NCI-H2081 (cell line): ENCODE measurements at regions not wholly inside any gene's neighbourhood (a gene's known extent, or its start where the extent isn't known, plus 50 kb on each side); places are given as distances from the start of the nearest gene placed in this dataset.

Experiments
- DNase-seq, 2 experiments: peaks; one replicate each; lab custom pipeline; 2025; lab: John Stamatoyannopoulos, UW

DNA sequence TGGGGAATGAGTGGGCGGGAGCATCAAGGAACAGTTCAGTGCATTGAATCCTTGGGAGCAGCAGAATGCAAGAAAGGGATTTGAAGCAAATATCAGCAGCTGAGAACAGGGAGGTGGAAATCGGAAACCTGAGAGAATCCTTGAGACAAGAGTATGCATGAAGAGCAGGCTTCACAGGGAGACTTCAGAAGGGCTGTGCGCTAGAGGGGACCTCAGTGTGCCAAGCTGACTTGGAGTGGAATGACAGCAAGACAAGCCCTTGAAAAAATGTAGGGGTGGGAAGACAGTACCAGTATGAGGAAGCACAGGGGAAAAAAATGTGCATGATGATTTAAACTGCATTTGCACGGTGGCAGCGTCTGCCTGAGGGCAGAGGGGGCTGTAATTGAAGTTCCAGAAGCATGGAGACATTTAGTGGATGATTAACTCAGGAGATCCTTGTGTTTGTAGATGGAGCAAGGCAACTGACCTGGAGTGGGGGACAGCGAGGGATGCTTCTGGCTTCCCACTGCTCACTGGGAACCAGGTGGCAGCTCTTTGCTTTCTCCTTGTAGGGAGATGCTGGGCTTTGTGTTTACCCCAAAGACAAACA lies 204.9 kb upstream of the PLET1 start:
- no peak for DNase-seq

DNA sequence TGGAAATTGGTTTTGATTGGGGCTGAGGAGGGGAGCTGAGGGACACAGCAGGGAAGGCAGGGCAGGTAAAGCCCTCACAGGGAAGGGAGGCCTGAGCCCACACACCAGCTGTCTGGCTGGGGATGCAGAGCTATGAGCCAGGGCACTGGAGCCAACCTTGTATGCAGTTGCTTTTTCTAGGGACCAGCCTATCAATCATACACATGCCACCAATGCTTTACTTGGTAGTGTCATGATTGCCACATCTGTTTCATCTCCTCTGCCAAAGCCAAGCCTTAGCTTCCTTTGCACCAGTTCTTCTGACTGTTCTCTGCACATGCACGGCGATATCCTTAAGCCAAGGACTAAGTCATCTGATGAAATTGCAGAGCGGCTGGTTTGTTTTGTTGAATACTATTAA lies 207.1 kb upstream of the PLET1 start:
- no peak for DNase-seq

DNA sequence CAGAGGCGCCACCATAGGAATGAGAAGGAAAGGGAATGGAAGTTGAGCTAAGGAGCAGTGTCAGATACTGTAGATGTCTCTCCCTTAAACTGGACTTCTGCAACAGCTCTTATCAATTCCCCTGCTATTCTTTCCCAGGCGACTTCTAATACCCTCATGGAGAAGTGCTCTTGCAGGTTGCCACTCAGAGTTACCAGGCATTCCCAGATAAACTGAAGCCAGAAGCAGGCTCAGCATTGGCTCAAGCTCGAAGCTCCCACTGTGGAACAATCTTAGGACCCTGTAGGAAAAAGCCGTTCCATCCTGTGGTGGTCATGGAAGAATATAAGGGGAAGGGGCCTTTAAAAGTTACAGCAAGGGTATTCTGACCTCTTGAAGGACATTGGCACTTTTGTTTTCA lies 208.7 kb upstream of the PLET1 start:
- no peak for DNase-seq

DNA sequence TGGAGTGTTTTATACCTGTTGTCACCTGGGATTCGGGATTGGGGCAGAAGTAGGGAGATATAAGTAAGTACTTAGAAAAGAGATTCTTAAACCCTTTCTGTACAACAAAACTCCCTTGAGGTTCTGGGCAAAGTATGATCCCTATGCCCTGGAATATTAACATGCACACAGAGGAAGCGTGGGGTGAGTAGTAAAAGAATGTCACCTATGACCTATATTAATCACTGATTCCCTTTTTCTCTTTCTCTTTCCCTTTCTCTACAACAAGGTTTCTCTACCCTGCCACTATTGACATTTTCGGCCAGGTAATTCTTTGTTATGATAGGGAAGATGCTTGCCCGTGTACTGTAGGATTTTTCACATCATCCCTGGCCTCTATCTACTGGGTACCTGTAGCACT lies 209.7 kb upstream of the PLET1 start:
- no peak for DNase-seq

DNA sequence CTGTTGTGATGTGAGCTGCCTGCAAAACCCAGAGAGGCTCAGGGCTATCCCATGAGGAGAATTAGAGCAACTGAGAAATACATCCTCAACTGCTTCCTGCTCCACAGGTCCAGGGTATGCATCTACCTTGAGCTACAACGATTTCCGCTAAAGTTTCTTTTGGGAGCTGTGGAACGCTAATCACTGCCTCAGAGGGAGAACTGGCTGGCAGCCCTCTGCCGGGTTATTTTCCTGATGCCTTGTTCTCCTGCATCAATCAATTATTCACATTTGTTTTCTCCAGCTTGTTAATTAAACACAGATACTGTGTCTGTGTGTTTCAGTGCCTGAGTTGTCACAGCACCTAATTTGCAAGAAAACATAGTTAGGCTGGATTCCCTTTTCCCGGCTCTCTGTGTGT lies 211.1 kb upstream of the PLET1 start:
- no peak for DNase-seq

DNA sequence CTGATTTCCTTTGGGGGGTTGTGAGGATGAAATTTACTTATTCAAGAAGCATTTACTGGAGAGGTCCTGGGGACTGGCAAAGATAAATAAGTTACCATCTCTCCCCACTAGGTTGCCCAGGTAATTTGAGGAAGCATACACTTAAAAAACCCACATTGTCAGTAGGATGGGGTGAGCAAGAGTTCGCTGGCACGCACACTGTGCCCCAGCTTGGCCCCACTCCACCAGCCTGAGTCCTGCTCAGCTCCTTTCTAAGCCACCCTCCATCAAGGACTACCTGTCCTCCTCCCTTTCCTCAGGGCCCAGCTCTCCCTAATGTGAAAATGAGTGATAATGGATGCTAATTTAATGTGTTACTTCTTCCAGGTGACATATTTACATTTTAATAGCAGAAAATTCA lies 216.5 kb upstream of the PLET1 start:
- DNase-seq = peak; percentile 9 to 77

DNA sequence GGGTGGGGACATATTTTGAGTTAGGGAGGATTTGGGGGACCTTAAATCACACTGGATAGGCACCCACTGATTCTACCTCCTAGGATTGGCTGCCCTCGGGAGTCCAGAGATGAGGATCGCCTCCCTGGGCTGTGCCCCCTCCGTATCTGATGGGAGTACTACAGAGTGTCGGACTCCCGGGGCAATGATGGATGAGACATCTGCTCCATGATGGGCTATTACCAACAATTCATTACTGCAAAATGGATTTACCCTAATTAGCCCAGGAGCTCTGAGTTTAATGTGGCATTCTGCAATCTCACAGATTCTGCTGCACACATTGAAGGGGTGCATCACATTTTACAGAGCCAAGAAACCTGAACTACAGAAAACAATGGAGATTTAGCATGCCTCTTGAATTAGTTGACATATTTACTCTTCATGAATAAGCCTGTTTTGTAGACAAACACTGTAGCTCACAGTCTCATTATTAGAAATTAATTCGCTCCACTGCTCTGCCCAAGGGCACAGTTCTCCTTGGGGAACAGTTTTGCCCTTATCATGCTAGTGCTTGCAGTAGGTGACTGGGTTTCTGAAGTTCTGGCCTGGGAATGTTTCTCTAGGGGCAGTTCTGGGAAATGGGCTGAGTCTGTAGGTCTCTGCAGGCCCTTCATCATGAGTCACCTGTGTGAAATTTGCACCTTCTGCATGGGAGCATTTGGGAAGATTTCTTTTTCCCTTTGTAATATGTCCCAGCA lies 217.1 kb upstream of the PLET1 start:
- DNase-seq = peak; percentile 36 to 76

DNA sequence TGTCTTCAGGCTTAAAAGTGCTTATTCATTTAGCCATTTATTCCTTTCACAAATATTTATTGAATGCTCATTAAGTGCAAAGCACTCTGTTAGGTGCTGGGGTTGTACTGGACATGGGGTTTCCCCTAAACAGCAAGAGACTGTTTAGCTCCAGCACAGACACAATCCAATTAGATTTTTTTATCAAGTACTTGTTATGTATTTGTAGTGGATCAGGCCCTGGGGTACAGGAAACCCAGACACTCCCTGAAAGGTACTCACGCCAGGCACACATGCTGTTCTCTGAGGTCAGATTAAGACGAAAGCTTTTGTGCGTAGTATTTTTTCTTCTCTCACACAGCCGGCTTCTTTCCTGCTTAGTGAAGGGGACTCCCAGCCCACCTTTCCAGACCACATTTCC lies 218.1 kb upstream of the PLET1 start:
- peak in 1 of 2 experiments; percentile 11 for DNase-seq

DNA sequence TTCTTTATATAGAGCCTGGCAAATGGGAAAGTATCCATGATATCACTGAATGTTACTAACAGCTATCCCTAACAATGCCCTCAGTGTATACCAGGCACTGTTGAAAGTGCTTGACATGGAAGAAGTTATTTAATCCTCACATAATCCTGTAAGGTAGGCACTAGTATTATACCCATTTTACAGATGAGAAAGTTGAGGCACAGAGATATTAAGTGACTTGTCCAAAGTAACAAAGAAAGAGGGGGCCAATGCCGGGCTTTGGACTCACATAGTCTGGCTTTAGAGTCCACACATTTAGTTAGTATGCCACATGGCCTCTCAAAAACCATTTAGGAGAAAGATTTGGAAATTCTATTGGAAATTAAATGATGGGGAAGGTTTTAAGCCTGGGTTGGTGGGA lies 220.8 kb upstream of the PLET1 start:
- no peak for DNase-seq

DNA sequence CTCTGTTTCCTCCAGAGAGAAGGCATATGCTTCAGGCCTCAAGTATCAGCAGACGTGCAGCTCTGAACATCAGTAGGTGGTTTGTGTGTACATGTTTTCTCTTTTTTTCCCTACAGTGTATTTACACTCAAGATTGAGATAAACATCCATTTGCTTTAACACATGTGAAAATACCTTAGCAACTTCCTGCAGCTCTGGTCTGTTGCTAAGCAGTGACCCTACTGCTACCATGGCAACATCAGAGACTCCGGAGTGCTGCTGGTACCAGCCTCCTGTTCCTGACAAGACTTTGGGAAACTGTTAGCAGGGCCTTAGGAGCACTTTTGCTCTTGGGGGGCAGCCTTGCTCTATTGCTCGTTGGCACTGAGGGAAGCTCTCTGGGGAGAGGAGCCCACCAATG lies 221.2 kb upstream of the PLET1 start:
- peak in 1 of 2 experiments; percentile 20 for DNase-seq

DNA sequence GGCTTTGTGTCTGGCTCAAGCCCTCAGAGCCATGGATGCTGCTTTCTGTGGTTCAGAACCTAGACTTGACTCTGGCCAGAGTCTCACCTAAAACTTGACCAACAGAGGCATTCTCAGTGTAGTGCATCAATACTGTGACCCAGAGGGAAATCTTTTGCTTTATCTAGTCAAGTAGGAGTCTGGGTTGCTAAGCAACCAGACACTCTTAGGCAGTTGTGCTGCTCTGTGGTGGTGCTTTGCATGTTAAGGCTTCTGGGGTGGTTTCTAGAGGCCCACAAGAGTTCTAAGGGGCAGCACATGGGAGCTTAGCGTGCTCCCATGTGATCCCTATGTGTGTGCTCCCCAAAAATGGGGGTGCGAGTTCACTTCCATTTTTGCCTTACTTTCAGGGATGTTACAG lies 224.6 kb upstream of the PLET1 start:
- DNase-seq = no peak

DNA sequence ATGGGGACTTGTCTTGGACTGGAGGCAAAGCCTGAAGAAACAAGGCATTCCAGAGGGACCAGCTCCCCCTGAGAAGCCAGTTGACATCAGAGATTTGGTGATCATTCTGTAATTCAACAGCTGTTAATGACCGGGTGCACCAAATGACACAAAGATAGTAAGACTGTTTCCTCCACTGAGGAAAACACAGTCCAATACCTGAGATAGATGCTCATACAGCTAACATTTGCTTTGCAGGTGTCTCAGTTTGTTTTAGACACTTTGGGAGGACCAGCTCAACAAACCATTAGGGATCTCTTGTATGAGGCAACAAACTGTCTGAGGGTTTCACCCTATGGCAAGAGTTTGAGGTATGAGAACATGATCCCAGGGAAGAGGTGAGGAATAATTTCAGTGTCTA lies 237.2 kb upstream of the PLET1 start:
- no peak for DNase-seq

DNA sequence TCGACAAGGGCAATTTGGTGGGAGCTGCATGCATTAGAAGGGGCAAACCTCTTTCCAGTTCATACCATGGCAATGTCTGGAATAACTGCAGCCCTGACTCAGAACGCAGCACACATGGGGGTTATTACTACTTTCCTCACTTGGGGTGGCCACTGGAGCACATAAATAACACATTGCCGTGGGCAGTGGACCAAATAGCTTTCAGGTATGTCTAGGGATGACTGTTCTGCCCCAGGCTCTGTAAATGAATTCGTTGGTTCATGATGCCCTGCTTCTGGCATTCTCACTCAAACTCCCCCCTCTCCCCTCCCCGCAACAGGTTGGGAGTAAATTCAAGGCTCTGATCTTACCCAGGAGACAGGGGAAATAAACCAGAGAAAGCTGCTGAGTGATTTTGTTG lies 238.0 kb upstream of the PLET1 start:
- DNase-seq = no peak

DNA sequence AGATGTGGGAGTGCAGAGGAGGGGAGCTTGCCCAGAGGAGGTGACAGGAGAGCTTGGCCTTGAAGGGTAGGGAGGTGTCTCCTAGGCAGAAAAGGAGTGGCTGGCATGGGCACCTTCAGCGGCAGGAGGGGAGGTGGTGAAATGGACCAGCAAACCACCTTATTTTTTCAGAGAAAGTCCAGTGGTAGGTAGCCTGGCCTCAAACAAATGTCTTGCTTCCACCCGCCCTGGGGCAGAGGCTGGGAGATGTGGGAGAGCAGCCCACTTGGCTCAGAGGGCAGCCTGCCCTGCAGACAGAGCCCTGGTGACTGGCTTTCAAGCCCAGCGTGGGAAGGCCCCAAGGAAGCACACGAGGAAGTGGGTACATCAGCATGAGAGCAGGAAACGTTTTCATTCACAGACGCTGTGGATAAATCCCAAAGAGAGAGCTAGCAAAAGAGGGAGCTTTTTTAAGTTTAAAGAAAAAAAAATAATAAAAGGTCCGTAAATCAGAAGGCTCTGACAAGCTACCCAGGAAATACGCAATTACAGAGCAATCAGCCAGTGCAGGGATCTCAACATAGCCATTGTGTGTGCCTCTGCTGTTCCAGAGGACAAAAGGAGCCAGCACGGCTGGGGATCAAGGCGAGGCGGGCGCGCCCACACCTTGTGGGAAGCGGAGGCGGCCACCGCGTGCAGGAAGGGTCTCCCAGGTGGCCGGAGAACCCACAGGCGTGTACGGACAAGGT lies 238.7 kb upstream of the PLET1 start:
- DNase-seq = peak; percentile 55 to 82

DNA sequence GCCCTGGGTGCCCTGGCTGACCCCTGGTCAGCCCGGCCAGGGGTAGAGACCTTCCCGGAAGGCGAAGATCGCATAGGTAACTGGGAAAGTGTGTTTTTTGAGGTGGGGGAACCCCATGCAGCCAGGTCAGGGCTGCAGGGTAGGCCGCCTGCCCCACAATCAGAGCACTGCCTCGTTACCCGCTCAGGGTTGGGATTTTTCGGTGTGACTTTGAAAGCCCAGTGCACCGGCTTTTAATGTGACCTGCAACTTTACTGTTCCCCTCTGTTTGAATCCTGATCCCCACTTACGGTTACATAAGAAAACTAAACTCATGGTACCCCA lies 239.2 kb upstream of the PLET1 start:
- no peak for DNase-seq

DNA sequence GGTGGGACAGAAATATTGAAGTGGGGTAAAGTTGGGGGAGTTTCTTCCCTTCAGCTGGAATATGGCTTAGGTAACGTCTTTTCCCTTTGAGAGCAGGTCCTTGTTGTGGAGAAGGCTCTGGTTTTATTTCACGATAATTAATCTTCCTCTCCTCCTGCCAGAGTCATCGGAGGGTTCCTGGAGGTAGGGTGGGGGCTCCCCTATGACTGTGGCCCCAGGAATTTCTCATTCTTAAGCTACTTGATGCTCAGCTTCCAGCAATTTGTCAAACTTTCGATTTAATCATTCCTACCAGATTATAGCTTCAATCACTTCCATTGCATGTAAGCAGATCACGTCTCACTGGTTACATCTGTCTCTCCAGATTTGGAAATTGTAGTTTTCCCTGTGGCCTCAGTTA lies 242.8 kb upstream of the PLET1 start:
- DNase-seq = no peak

DNA sequence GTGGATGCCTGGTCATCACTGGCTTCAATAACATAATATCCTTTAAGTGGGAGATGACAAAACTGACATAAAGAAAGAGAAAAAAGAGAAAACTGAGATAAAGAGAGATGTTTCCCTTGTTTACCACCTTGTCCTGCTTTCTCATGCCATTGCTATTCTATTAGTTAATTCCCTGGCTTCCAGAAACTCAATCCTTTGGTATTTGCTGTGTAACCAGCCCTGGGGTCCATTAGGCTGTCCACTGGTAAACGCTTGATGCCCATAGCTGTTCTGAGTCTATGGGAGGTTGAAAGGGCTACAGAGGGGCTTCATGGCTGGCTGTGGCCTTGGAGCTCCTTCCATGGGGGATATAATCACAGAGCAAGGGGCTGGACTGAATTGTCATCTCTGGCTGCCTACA lies 243.4 kb upstream of the PLET1 start:
- DNase-seq = no peak

DNA sequence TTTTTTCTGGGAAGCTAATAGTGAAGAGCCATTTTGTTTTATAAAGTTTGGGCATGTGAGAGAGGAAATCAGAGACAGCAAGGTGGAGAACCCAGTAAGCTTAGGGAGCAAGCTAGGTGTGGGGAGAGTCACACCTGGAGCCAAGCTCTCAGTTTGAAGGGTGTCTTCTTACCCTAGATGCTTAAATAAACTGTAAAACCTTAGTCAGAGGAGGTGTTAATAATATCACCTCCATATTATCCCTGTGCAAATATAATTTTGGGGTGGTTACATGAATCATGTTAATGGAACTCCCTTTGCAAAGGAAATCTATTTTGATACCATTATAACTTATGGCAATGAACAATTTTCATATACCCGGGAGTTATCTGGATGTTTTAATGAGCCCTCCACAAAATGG lies 246.2 kb upstream of the PLET1 start:
- no peak for DNase-seq

DNA sequence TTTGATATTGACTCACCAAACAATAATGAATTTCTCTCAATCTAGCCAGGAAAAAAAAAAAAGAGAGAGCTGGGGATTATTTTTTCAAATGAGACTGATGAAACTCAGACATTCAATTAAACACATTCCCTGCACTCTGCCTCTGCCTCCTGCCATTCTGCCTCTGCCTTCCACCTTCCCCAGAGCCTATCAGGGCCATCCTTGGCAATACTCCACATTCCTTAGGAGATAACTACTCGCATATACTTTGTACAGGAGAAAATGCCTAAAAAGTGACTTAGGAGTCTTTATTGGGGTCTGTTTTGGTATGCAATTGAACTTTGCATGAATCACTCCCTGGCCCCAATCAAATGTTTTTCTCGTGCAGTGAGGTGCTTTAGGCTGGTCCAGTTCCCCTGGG lies 246.6 kb upstream of the PLET1 start:
- no peak for DNase-seq

DNA sequence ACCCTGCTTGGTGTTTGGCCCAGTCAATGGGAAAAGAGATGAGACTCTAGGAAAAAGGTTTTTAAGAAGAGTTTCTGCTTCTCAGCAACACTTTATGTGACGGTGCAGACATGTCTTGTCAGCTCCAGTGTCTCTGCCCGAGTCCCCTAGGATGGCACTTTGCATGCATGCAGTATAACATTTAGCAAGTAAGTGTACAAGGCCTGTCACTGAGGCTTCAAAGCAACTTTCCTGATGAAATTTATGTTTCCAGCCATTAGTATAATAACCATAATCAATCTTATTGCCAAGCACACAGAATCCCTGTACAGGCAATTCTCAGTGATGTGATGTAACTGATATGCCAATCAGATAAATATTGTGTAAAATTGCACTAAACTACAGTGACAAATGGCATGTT lies 248.1 kb upstream of the PLET1 start:
- no peak for DNase-seq

DNA sequence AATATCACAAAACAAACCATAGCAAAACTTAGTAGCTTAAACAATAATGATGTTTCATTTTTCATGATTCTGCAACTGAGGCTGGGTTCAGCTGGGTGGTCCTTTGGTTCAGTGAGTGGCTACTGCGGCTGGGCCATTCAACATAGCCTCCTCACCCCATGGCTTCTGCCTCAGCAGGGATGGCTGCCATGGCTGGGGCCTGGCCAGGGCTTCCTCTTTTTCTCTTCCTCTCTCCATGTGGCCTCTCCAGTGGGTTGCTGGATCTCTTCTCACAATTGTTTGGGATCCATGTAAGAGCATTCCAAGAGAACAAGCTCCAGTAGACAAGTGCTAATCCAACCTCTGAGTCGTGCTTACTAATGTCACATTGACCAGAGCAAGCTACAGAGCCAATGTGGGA lies 248.6 kb upstream of the PLET1 start:
- DNase-seq = no peak

DNA sequence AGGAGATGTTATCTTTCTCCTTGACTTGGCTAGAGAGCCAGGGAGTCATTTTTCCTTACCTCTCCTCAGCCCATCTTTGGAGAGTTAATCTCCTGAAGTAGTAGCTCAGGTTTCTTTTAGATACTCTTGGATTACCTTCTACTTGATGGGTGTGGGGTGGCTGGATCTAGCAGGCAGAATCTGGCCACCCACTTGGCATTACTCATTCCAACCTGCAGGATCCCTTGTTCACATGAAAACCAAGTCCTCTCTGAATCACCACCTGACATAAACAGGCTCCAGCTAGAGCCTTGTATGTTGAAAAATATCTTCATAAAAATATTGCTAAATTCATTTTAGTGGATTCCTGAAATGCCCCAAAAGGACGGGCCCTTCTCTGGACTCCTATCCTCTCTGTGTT lies 250.6 kb upstream of the PLET1 start:
- no peak for DNase-seq

DNA sequence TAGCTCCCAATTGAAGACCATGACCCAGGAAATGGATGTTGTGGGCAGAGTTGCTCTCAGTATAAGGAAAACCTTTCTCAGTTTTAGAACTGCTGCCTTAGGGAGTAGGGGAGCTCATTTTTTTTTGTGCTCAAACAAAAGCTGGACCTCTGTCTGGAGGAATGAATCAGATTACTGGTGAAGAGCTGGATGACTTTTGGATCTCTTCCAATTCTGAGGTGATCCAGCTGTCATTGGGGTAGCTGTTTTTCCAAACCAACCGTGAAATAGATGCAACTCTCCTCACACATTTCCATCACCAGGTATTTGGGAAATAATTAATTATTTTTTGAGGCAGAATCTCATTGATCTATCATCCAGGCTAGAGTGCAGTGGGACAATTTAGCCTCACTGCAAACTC lies 251.3 kb upstream of the PLET1 start:
- DNase-seq = no peak

DNA sequence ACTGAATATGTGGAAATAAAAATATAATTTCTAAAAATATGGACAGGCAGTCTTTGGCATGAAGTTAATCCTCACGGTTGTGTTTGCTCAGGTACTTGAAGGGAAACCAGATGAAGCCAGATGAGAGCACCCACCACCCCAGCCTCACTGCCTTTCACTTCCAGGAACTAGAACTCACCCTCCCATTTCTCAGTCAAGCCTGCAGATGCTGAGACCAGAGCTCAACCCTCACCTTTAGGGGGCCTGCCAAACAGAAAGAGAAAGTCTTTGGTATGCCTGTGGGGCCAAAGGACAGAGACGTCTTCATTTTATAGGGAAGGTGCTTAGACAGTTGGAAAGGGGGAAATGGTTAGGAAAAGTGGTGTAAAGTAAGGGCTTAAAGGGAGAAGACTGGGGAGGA lies 252.8 kb upstream of the PLET1 start:
- no peak for DNase-seq
